Transverse colon (tissue), 4 donors: ENCODE measurements at regions not wholly inside any gene's neighbourhood (a gene's known extent, or its start where the extent isn't known, plus 50 kb on each side); places are given as distances from the start of the nearest gene placed in this dataset.

Source experiments
- DNase-seq: peaks from one replicate; pipeline ENCODE4 v3.0.0-alpha.2; 2019
- H3K27ac ChIP-seq, 4 donors: fragments of 200-600 bp; sonication (generic); 2 replicates each; pipeline ENCODE4 v1.5.1; 2016 to 2018; ENCODE audit warnings: inconsistent platforms in 4 of 4
- H3K27me3 ChIP-seq: fragments of 200-600 bp; sonication (generic); 2 replicates; pipeline ENCODE4 v1.5.1; 2017; ENCODE audit warnings: inconsistent platforms
- H3K36me3 ChIP-seq, 4 donors: fragments of 200-600 bp; sonication (generic); 2 replicates each; pipeline ENCODE4 v1.5.1; 2017 to 2019; ENCODE audit warnings: inconsistent platforms in 4 of 4
- H3K4me1 ChIP-seq, 4 donors: fragments of 200-600 bp; sonication (generic); 2 replicates each; pipeline ENCODE4 v1.5.1; 2017 to 2020; ENCODE audit warnings: inconsistent platforms in 4 of 4
- H3K4me3 ChIP-seq, 4 donors: fragments of 200-600 bp; sonication (generic); 1 replicate in 1 of 4; 2 replicates in 3 of 4; pipeline versions ENCODE4 v1.5.1 to v1.6.1; 2017 to 2019; ENCODE audit warnings: inconsistent platforms in 4 of 4
- H3K9me3 ChIP-seq, 2 donors: fragments of 200-600 bp; sonication (generic); 2 replicates each; pipeline ENCODE4 v1.5.1; 2017 to 2019; ENCODE audit warnings: inconsistent platforms in 2 of 2
- CTCF ChIP-seq, 5 experiments: fragments of 200-600 bp in 3 of 5; fragments of 450-650 bp in 2 of 5; sonication (generic) in 3 of 5; IDR thresholded peaks; 1 replicate in 2 of 5; 2 replicates in 3 of 5; pipeline ENCODE4 v1.5.1; 2016 to 2017; ENCODE audit warnings: antibody characterized with exemption in 5 of 5, inconsistent platforms in 3 of 5, mild to moderate bottlenecking in 2 of 5, moderate library complexity in 1 of 5
- EP300 ChIP-seq: sonication (generic); formaldehyde crosslinking; IDR thresholded peaks from one replicate; pipeline ENCODE4 v1.6.1; 2017; ENCODE audit warnings: antibody characterized with exemption, low read depth
- POLR2A ChIP-seq: fragments of 450-650 bp; IDR thresholded peaks from one replicate; pipeline ENCODE4 v1.6.1; 2016; ENCODE audit warnings: antibody characterized with exemption, mild to moderate bottlenecking, moderate library complexity
- POLR2AphosphoS5 ChIP-seq, 3 donors: sonication (generic); formaldehyde crosslinking; IDR thresholded peaks; one replicate each; pipeline ENCODE4 v1.6.1; 2016; ENCODE audit warnings: antibody characterized with exemption in 3 of 3
- WGBS, 2 donors: methylation state at CpG; one replicate each; pipeline ENCODE4 v1.1.5; 2018; ENCODE audit warnings: low coverage in 1 of 2; 5-methylcytosine and 5-hydroxymethylcytosine counted together
- in situ Hi-C, 4 donors: fragments of 200-750 bp; cut with MboI; loops; one replicate each; pipeline versions ENCODE4 v1.15.0 to v1.15.1; 2017; ENCODE audit warnings: low sequenced_read_pairs in 3 of 4, low pct_ligation_motif_present in 1 of 4, low pct_unique_long_range_greater_than_20kb in 1 of 4
- intact Hi-C: fragments of 100-400 bp; cut with DNase I; formaldehyde crosslinking; loops from one replicate; pipeline ENCODE4 v1.15.1; 2023; ENCODE audit warnings: low total_unique reads

- WGBS, 2 donors = 92% methylated on average over 3 of the region's 3 CpGs; no CpG with 5 or more reads in 1 of the 2 donors
- TF ChIP-seq POLR2AphosphoS5 (IDR thresholded peaks at IDR 0.05) (no peak), POLR2A (no peak), CTCF (IDR thresholded peaks at IDR 0.05) (no peak), EP300 (no peak)
- H3K27me3 ChIP-seq = no peaks in the 10 kb centered on the region
- no peak for DNase-seq
- H3K36me3 ChIP-seq = peaks cover 0 to 14% (median 5%) of the 10 kb centered on the region in 4 donors
- no peak overlapping the region for H3K27ac ChIP-seq
- no peak overlapping the region for H3K4me3 ChIP-seq
- H3K4me1 ChIP-seq = no peaks in the 10 kb centered on the region
- in situ Hi-C loops = no loop called here
- intact Hi-C loops = no loop called here
- H3K9me3 ChIP-seq = no peaks in the 10 kb centered on the region
Observed at GRCh38 chr15:62799919-62800318, 242.6 kb upstream of the TPM1 start.

- intact Hi-C loops (no loop called here), in situ Hi-C loops (no loop called here)
- WGBS, 2 donors = 80 to 85% methylated on average over 2 of the region's 2 CpGs
- Histone ChIP-seq H3K36me3 (peaks cover 0 to 21% (median 9%) of the 10 kb centered on the region in 4 donors), H3K4me3 (no peak overlapping the region), H3K4me1 (no peaks in the 10 kb centered on the region), H3K27ac (no peak overlapping the region), H3K27me3 (no peaks in the 10 kb centered on the region), H3K9me3 (no peaks in the 10 kb centered on the region)
- TF ChIP-seq POLR2A (no peak), POLR2AphosphoS5 (IDR thresholded peaks at IDR 0.05) (no peak), CTCF (IDR thresholded peaks at IDR 0.05) (no peak), EP300 (no peak)
- no peak for DNase-seq
Observed at GRCh38 chr15:62802612-62803011, 239.9 kb upstream of the TPM1 start.

- no peak for TF ChIP-seq POLR2A
- TF ChIP-seq POLR2AphosphoS5 (IDR thresholded peaks at IDR 0.05) = no peak
- no peak for TF ChIP-seq CTCF (IDR thresholded peaks at IDR 0.05)
- TF ChIP-seq EP300 = no peak
Observed at GRCh38 chr15:62803856-62804400, 238.6 kb upstream of the TPM1 start.

GRCh38 chr15:62805502-62805901 is 237.0 kb upstream of the TPM1 start:
- 85 to 86% methylated on average over 1 to 9 of the region's 9 CpGs for WGBS, 2 donors
- in situ Hi-C loops = no loop called here
- no peaks in the 10 kb centered on the region for H3K27me3 ChIP-seq

More at GRCh38 chr15:62803856-62804400, 238.6 kb upstream of the TPM1 start:
- in situ Hi-C loops = no loop called here
- no peaks in the 10 kb centered on the region for H3K27me3 ChIP-seq
- intact Hi-C loops = no loop called here
- no peak overlapping the region for H3K27ac ChIP-seq
- WGBS, 2 donors = 92% methylated on average over 5 of the region's 5 CpGs; no CpG with 5 or more reads in 1 of the 2 donors
- H3K4me3 ChIP-seq = no peak overlapping the region
- no peaks in the 10 kb centered on the region for H3K9me3 ChIP-seq
- H3K4me1 ChIP-seq = no peaks in the 10 kb centered on the region
- H3K36me3 ChIP-seq = peaks cover 0 to 21% (median 9%) of the 10 kb centered on the region in 4 donors
- DNase-seq = no peak

More at GRCh38 chr15:62805502-62805901, 237.0 kb upstream of the TPM1 start:
- no peak for DNase-seq
- no peak overlapping the region for H3K4me3 ChIP-seq
- peaks cover 0 to 21% (median 9%) of the 10 kb centered on the region in 4 donors for H3K36me3 ChIP-seq
- intact Hi-C loops = no loop called here
- H3K27ac ChIP-seq = no peak overlapping the region
- H3K9me3 ChIP-seq = no peaks in the 10 kb centered on the region
- no peak for TF ChIP-seq EP300
- no peak for TF ChIP-seq CTCF (IDR thresholded peaks at IDR 0.05)
- no peak for TF ChIP-seq POLR2AphosphoS5 (IDR thresholded peaks at IDR 0.05)
- no peak for TF ChIP-seq POLR2A
- no peaks in the 10 kb centered on the region for H3K4me1 ChIP-seq
